Upper lobe of left lung (tissue), 4 donors: ENCODE measurements at regions not wholly inside any gene's neighbourhood (a gene's known extent, or its start where the extent isn't known, plus 50 kb on each side); places are given as distances from the start of the nearest gene placed in this dataset.

Experiments
- CTCF ChIP-seq, 6 experiments: fragments of 450-650 bp in 4 of 6; fragments of 200-600 bp in 2 of 6; sonication (generic) in 2 of 6; IDR thresholded peaks; one replicate each; pipeline ENCODE4 v1.5.1; 2016 to 2019; ENCODE audit warnings: antibody characterized with exemption in 6 of 6
- POLR2A ChIP-seq, 4 donors: fragments of 450-650 bp; IDR thresholded peaks; one replicate each; pipeline ENCODE4 v1.5.1; 2016 to 2017; ENCODE audit warnings: antibody characterized with exemption in 4 of 4, mild to moderate bottlenecking in 2 of 4
- POLR2AphosphoS5 ChIP-seq, 2 donors: sonication (generic); formaldehyde crosslinking; IDR thresholded peaks; one replicate each; pipeline ENCODE4 v1.5.1; 2017; ENCODE audit warnings: antibody characterized with exemption in 2 of 2

GRCh38 chr6:40152701-40153436 is 218.6 kb upstream of the MOCS1 start:
- TF ChIP-seq POLR2A (IDR thresholded peaks at IDR 0.05) (no peak), POLR2AphosphoS5 (IDR thresholded peaks at IDR 0.05) (no peak), CTCF (IDR thresholded peaks at IDR 0.05) (no peak)
